ENCODE measurements at regions not wholly inside any gene's neighbourhood (a gene's known extent, or its start where the extent isn't known, plus 50 kb on each side); places are given as distances from the start of the nearest gene placed in this dataset.

GRCh38 chr16:52713740-52714139 lies 166.8 kb upstream of the TOX3 start:
- TF ChIP-seq CTCF (IDR thresholded peaks at IDR 0.05) (no peak), POLR2A (IDR thresholded peaks at IDR 0.05) (no peak)
